NCI-H2171 treated with DMSO at 0.1 percent for 48 hours (cell line): ENCODE measurements at regions not wholly inside any gene's neighbourhood (a gene's known extent, or its start where the extent isn't known, plus 50 kb on each side); places are given as distances from the start of the nearest gene placed in this dataset.
"Not testable (repeated sequence)": the region's sequence is repeated elsewhere in the genome, so short reads cannot be mapped to it uniquely, and the experiment has no call there.

ENCODE experiments used
- DNase-seq: peaks from one replicate; lab custom pipeline; 2025; lab: John Stamatoyannopoulos, UW

DNA sequence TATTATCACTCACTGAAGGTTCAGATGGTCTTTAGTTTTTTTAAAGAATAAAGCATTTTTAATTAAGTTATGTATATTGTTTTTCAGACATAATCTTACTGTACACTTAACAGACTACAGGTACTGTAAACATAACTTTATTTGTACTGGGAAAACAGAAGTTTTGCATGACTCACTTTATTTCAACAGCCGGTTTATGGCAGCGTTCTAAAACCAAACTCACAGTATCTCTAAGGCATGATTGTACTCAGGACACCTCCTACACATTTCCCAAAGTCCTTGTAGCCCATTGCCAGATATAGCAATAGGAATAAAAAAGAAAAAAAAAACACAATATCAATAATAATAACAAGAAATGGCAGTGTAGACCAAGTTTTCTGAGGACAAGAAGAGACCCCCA lies 1341.4 kb downstream of the FSCB start:
- DNase-seq = no peak

DNA sequence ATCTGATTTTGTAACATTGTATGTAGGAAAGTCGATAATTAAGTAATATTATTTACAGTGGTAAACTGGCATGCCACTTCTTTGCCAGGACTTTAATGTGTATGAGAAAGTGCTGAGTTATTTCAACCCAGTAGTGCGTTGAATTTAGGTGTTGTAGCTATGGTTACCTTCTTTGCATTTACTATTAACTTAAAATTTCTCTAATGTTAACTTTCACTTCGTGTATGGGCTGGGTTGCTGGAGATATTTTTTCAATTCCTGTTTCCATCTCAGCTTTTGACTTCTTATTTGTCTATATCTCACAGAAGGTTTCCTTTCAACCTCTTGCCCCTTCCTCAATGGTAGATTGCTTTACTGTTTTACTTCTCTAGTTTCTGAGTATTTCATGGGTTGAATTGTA lies 1345.6 kb downstream of the FSCB start:
- no peak for DNase-seq

DNA sequence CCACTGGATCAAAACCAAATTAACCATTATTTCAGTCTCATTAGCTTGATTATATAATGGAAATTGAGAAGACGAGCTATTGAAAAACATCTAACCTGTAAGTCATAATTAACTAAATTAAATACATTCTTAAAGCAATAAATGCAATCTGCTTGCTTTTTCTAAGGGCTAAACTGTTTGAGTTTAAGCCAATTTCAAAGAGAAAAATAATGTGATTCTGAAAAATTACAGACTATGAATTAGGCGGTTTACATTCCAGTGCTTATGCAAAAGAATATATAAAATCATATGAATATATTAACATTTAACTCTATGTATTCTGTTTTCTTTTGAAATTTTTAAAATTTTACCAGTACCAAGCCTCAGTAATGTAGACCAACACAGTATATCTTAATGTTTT lies 1349.4 kb downstream of the FSCB start:
- no peak for DNase-seq

DNA sequence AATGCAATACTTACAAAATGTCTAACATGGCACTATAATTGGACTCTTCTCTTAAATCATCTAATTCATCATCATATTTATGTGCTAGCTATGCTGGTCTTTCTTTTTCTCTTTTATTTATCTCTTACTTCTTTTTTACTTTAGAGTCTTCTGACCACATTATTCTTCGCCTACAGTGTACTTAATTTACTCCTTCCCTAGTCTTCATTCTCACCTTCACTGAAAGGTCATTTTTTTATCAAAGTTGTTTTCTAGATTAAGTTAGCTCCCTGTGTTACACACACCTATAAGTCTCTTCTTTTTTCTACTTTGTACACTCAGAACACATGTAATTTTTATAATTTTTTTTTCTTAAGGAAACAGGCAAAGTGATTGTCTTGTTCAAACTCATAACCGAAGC lies 1351.2 kb downstream of the FSCB start:
- no peak for DNase-seq

DNA sequence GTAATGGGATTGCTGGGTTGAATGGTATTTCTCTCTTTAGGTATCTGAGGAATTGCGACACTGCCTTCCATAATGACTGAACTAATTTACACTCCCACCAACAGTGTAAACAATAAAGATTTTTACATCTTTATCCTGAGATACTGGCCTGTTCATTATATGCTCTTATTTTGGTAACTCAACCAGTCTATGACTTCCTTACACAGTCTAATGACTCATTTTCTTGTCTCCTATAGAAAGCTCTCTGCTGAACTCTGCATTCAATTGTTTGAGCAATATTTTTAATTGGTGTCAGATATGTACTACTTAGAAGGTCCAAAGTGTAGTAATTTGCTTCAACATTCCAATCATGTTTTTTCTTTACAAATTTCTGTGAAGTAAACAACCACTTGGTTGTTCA lies 1351.8 kb downstream of the FSCB start:
- DNase-seq = no peak

DNA sequence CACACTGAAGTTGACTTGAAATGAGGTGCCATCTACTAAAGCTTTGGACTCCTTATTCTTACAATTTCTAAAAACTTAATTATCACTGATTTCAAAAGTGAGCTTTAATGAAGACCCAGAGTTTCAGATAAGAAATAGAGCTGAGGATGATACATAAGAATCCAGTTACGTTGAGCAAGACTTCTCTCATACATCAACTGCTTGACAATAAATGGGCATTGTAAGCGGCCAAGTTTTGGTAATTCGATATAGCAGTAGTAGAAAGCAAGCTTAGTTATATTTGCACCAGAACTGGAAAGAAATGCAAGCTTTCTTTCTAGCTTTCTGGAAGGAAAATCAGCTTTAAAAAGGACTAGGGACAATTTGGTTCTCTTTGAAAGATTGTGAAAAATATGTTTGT lies 1359.6 kb downstream of the FSCB start:
- peak; percentile 39 for DNase-seq

DNA sequence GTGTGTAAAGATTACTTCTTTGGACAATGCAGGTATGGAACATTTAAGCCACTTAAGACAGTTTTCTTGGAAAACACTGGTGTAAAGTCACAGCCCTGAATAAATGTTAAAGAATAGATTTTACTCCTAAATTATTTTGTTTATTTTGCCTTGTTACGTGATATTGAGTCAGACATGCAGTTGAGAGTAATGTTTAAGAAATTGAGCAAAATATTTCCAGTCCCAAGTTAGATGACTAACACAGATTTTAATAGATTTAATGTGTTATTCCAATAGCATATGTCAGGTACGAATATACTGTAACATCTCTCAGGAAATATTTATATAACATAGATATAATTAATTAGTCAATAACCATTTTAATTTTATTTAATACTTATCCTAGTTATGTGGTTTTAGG lies 1361.7 kb downstream of the FSCB start:
- no peak for DNase-seq

DNA sequence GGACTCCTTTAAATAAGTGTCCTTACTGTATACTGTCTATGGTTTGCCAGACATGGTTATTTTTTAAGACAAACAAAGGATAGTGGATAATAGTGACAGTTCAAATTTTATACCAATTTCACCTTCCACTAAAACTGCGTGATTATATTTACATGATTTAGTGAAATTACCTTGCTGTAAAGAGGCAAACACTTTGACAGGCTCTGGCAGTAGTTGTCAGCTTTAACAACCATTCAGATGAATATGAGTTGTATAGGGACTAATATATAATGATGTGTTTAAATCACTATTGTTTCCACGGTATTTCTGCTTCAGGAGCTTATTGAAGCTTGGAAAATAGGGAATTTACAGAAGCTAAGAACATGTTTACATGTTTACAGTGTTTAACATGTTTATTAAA lies 1364.0 kb downstream of the FSCB start:
- no peak for DNase-seq

DNA sequence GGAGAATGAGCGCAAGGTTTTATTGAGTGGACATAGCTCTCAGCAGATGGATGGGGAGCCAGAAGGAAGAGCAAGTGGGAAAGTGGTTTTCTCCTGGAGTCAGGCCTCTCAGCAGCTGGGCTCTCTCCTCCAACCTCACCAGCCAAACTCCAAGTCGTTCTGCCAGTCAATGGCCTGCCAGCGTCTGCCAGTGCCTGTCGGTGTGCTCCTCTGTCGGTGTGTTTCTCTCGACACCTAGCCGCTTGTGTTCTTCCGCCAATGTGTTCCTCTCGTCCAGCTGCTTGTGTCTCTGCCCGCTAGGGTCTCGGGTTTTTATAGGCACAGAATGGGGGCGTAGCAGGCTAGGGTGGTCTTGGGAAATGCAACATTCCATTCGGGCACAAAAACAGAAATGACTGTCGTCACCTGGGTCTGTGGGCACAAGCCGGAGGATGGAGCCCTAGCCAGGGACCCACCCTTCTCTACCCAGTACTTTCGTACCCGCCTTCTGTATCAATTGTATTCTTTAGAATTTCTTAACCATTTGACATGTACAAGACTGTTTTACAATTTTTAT lies 1365.4 kb downstream of the FSCB start:
- DNase-seq = no peak

DNA sequence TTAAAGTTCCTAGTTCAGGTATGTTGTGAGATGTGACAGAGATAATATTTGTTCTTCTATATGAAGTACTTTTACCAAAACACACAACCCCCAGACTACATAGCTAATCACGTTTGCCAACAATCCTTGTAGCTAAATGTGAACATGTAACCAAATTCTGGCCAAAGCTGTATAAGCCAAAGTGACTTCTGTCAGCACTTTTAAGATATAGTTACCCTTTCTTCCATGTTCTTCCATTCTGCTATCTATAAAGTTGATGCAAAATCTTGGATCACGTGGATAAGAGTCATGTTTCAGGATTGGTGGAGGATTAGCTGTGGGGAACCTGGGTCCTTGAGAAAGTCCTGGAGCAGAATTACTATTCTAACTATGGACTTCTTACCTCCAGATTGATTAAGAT lies 1366.6 kb downstream of the FSCB start:
- DNase-seq = no peak

DNA sequence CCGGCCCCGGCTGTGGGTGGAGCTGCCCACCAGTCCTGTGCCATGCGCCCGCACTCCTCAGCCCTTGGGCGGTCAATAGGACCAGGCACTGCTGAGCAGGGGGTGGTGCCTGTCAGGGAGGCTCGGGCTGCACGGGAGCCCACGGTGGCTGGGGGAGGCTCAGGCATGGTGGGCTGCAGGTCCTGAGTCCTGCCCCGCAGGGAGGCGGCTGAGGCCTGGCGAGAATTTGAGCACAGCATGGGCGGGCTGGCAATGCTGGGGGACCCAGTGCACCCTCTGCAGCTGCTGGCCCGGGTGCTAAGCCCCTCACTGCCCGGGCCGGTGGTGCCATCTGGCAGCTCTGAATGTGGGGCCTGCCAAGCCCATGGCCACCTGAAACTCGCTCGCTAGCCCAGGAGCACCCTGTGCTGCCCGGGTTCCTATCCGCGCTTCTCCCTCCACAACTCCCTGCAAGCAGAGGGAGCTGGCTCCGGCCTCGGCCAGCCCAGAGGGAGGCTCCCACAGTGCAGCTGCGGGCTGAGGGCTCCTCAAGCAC lies 1371.1 kb downstream of the FSCB start:
- no peak for DNase-seq

DNA sequence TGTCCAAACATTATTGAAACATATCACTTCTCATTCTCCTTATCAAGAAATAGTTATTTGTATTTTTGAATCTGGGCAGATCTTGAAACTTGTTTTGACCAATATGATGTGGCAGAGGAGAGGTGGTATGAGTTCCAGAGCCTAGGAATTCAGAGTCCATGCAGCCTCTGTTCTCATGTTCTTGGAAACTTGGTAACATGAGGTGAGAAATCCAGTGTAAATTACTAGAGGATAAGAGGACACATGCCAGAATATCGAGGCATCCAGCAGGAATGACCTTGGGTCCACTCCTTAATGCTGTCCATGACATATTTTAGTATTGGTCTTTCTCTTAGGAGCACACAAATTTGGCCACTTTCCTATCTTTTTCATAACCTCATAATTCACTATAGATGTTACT lies 1374.6 kb downstream of the FSCB start:
- no peak for DNase-seq

DNA sequence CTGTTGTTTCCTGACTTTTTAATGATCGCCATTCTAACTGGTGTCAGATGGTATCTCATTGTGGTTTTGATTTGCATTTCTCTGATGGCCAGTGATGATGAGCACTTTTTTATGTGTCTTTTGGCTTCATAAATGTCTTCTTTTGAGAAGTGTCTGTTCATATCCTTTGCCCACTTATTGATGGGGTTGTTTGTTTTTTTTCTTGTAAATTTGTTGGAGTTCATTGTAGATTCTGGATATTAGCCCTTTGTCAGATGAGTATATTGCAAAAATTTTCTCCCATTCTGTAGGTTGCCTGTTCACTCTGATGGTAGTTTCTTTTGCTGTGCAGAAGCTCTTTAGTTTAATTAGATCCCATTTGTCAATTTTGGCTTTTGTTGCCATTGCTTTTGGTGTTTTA lies 1378.7 kb downstream of the FSCB start:
- not testable (repeated sequence) for DNase-seq

DNA sequence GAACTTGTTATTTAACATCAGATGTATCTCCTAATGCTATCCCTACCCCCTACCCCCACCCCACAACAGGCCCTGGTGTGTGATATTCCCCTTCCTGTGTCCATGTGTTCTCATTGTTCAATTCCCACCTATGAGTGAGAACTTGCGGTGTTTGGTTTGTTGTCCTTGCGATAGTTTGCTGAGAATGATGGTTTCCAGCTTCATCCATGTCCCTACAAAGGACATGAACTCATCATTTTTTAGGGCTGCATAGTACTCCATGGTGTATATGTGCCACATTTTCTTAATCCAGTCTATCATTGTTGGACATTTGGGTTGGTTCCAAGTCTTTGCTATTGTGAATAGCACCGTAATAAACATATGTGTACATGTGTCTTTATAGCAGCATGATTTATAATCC lies 1379.2 kb downstream of the FSCB start:
- not testable (repeated sequence) for DNase-seq

DNA sequence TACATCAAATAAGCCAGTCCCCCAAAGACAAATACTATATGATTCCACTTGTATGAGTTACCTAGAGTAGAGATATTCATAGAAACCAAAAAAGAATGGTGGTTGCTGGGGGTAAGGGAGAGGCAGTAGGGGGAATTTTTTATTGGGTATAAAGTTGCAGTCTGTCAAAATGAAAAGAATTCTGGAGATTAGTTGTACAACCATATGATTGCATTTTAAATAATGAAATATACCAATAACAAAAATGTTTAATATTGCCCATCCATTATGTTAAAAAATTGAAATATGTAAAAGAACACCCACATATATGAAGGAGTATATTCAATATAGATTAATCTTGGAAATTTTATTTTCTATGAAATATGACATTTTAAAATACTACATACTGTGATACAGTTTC lies 1383.5 kb downstream of the FSCB start:
- no peak for DNase-seq

DNA sequence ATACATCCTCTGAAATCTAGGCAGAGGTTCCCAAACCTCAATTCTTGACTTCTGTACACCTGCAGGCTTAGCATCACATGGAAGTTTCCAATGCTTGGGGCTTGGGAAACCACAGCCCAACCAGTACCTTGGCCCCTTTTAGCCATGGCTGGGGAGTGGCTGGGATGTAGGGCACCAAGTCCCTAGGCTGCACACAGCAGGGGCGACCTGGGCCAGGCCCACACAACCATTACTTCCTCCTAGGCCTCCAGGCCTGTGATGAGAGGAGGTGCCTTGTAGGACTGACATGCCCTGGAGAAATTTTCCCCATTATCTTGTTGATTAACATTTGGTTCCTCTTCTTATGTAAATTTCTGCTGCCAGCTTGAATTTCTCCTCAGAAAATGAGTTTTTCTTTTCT lies 1387.4 kb downstream of the FSCB start:
- DNase-seq = no peak

DNA sequence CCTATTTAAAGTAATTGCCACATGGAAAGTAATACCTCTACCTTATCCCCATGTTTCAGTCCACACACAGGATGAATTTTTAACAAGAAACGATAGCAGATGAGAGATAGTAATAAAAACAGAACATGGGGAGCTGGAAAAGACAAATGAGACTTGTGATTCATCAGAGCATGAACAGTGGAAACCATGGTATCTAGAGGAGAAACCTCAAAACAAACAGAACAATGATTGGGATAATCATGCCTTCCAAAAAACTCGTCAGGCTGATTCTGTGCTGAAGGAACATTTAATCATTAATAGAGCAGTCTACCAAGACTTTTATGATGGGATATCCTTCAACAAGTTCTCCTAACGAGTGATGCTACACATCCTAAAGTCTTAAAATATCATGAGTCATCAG lies 1390.7 kb downstream of the FSCB start:
- no peak for DNase-seq

DNA sequence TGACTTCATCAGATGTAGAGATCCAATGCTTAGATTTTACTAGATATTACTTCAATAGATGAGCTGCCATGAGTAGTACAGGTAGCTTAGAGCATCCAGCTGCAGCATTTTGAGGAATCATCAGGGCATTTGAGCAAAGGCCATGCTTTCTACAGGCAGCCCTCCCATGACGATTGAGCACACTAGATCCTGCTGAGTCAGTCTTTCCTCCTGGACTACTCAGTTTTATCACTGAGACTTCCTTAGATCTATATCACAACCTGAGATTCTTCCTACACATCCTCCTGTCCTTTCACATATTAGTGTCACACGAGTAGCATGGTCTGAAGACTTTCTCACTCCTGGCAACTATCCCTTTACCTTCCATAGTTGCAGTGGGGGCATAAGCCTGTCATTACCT lies 1401.8 kb downstream of the FSCB start:
- DNase-seq = no peak

DNA sequence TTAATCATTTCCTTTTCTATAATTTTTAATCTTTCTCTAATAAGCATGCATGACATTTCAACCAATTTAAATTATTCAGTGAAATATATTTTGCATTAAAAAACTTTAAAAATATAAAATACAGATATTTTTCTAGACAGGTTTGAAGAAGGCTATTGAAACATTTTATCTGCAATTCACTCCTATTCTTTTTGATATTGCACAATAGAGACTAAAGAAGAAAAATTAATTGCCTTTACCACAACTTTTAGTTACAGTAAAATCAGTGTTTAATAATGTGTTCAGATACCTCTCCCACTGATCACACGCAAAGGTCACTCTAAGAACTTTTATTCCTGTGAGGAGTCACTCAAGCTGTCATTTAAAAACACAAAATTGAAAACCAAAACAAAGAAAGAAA lies 1416.7 kb downstream of the FSCB start:
- no peak for DNase-seq

DNA sequence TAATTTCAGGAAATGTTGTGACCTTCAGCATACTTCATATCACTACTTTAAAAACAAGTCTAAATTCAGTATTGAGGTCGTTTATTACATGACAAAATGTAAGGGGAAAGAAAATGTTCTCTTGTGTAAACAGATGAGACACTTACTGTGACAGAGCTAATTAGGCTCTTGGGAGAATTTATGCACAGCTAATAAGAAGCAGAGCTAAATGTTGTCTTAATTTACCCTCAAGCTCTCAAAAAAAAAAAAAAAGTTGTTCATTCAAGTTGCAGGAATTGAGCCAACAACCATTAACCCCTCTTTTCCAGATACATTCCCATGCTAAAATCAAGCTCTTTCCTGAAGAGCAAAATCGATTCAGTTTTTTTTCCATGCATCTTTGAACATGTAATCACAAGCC lies 1419.4 kb downstream of the FSCB start:
- peak; percentile 45 for DNase-seq

DNA sequence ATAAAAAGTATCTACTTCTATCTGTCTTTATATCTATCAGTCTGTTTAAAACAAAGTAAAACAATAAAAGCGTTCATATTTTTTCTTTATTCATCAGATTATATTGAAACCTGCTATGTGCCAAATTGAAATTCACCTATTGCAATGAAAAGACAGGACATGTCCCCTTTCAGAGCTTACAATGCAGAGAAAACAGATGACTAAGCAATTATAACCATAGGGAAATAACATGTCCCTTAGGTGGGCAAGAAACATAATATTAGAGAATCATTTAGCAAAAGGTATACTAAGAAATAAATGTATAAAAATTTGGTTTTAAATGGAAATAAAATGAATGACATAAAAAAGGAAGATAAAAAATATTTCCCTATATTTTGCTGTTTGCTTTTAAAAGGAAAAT lies 1421.3 kb downstream of the FSCB start:
- no peak for DNase-seq

DNA sequence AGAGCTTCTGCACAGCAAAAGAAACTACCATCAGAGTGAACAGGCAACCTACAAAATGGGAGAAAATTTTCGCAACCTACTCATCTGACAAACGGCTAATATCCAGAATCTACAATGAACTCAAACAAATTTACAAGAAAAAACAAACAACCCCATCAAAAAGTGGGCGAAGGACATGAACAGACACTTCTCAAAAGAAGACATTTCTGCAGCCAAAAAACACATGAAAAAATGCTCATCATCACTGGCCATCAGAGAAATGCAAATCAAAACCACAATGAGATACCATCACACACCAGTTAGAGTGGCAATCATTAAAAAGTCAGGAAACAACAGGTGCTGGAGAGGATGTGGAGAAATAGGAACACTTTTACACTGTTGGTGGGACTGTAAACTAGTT lies 1439.7 kb downstream of the FSCB start:
- DNase-seq = not testable (repeated sequence)

DNA sequence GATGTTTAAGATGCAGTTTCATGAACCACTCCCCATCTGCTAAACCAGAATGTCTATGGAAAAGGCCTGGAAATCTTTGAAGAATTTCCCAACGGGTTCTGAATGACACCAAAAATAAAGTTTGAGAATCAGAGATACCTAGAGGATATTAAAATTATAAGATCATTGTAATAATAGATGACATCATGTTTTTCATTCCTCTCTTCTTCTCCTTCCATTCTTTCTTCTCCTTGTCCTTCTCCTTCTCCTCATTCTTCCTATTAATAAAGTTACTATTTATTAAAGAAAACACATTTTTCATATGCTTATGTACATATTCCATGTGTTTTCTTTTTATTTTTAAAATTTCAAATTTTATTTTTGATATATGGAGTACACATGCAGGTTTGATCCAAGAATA lies 1449.4 kb downstream of the LRFN5 start:
- no peak for DNase-seq

DNA sequence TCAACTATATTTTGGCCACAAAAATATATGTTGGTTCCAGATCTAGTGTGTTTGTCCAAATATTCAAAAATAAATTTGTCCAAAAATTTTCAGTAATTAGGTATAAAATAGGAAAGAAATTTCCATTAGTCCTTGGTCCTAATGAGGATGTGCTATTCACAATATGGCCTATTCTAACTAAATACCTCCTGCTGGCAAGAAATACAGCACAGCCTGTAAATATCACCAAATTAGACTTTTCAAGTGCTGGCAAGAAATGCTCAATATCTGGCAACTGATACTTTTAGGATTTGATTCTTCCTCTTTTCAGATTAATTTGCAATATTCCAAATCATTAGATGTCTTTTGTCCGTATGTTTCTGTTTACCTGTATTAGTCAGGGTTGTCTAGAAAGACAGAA lies 1446.2 kb downstream of the LRFN5 start:
- no peak for DNase-seq

DNA sequence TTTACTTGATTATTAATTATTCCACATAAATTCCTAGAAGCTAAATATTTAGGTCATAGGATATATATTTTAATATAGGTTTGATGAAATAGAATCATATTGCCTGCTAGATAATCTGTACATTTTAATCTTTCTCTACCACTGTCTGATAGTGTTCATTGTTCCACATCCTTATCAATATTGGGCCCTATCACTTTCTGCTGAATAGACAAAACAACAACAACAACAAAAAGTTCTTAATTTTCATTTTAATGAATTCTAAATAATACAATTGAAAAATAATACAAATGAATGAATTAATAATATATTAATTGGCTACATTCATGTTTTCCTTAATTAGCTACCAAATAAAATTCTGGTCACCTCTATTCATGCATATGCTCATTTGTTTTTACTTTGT lies 1437.2 kb downstream of the LRFN5 start:
- no peak for DNase-seq
